ENCODE measurements at regions not wholly inside any gene's neighbourhood (a gene's known extent, or its start where the extent isn't known, plus 50 kb on each side); places are given as distances from the start of the nearest gene placed in this dataset.
A peak's percentile ranks its signal among the peaks of the same experiment; 100 is the strongest.

- no peaks in the 10 kb centered on the region for H3K36me3 ChIP-seq (ENCODE audit: insufficient read depth, low read length)
- no peak overlapping the region for H3K27ac ChIP-seq (ENCODE audit: low read depth, low read length)
- DNase-seq (ENCODE audit: insufficient read length, low spot score, missing footprints): peak; percentile 11
- no peak overlapping the region for H3K4me2 ChIP-seq (ENCODE audit: insufficient read depth, low read length)
- TF ChIP-seq CTCF (IDR thresholded peaks at IDR 0.05; ENCODE audit: extremely low read depth, low read depth, low read length): no peak
- H3K79me2 ChIP-seq (ENCODE audit: insufficient read depth, low read length): no peaks in the 10 kb centered on the region
- H3K27me3 ChIP-seq (ENCODE audit: insufficient read depth, low read length): no peaks in the 10 kb centered on the region
- H3K4me1 ChIP-seq (ENCODE audit: insufficient read depth, low read length): no peaks in the 10 kb centered on the region
- no peak overlapping the region for H3K4me3 ChIP-seq (ENCODE audit: insufficient read depth, low read length)
- H3K9me3 ChIP-seq (ENCODE audit: low read depth, low read length): no peaks in the 10 kb centered on the region
- no peak overlapping the region for H2AFZ ChIP-seq (ENCODE audit: low read length)
- no peaks in the 10 kb centered on the region for H4K20me1 ChIP-seq (ENCODE audit: insufficient read depth, low read length)
Measured at GRCh38 chr4:56211202-56211601, 176.1 kb downstream of the AASDH start.

- Histone ChIP-seq H3K36me3 (ENCODE audit: insufficient read depth, low read length) (no peaks in the 10 kb centered on the region), H4K20me1 (ENCODE audit: insufficient read depth, low read length) (no peaks in the 10 kb centered on the region), H2AFZ (ENCODE audit: low read length) (no peak overlapping the region), H3K4me1 (ENCODE audit: insufficient read depth, low read length) (no peaks in the 10 kb centered on the region), H3K4me3 (ENCODE audit: insufficient read depth, low read length) (no peak overlapping the region), H3K27ac (ENCODE audit: low read depth, low read length) (no peak overlapping the region), H3K79me2 (ENCODE audit: insufficient read depth, low read length) (no peaks in the 10 kb centered on the region), H3K27me3 (ENCODE audit: insufficient read depth, low read length) (no peaks in the 10 kb centered on the region), H3K9me3 (ENCODE audit: low read depth, low read length) (no peaks in the 10 kb centered on the region), H3K4me2 (ENCODE audit: insufficient read depth, low read length) (no peak overlapping the region)
- no peak for TF ChIP-seq CTCF (IDR thresholded peaks at IDR 0.05; ENCODE audit: extremely low read depth, low read depth, low read length)
- DNase-seq (ENCODE audit: insufficient read length, low spot score, missing footprints): no peak
Measured at GRCh38 chr4:56210397-56210796, 176.9 kb downstream of the AASDH start.

GRCh38 chr4:56209767-56210166 lies 177.5 kb downstream of the AASDH start:
- Histone ChIP-seq H3K4me2 (ENCODE audit: insufficient read depth, low read length) (no peak overlapping the region), H4K20me1 (ENCODE audit: insufficient read depth, low read length) (no peaks in the 10 kb centered on the region), H3K27me3 (ENCODE audit: insufficient read depth, low read length) (no peaks in the 10 kb centered on the region), H2AFZ (ENCODE audit: low read length) (no peak overlapping the region), H3K27ac (ENCODE audit: low read depth, low read length) (no peak overlapping the region), H3K79me2 (ENCODE audit: insufficient read depth, low read length) (no peaks in the 10 kb centered on the region), H3K4me1 (ENCODE audit: insufficient read depth, low read length) (no peaks in the 10 kb centered on the region), H3K36me3 (ENCODE audit: insufficient read depth, low read length) (no peaks in the 10 kb centered on the region), H3K9me3 (ENCODE audit: low read depth, low read length) (no peaks in the 10 kb centered on the region), H3K4me3 (ENCODE audit: insufficient read depth, low read length) (no peak overlapping the region)
- no peak for TF ChIP-seq CTCF (IDR thresholded peaks at IDR 0.05; ENCODE audit: extremely low read depth, low read depth, low read length)
- no peak for DNase-seq (ENCODE audit: insufficient read length, low spot score, missing footprints)

GRCh38 chr4:56208103-56208502 lies 179.2 kb downstream of the AASDH start:
- Histone ChIP-seq H3K4me1 (ENCODE audit: insufficient read depth, low read length) (no peaks in the 10 kb centered on the region), H3K9me3 (ENCODE audit: low read depth, low read length) (no peaks in the 10 kb centered on the region), H3K36me3 (ENCODE audit: insufficient read depth, low read length) (no peaks in the 10 kb centered on the region), H3K4me3 (ENCODE audit: insufficient read depth, low read length) (no peak overlapping the region), H2AFZ (ENCODE audit: low read length) (no peak overlapping the region), H3K27ac (ENCODE audit: low read depth, low read length) (no peak overlapping the region), H3K27me3 (ENCODE audit: insufficient read depth, low read length) (no peaks in the 10 kb centered on the region), H3K79me2 (ENCODE audit: insufficient read depth, low read length) (no peaks in the 10 kb centered on the region), H4K20me1 (ENCODE audit: insufficient read depth, low read length) (no peaks in the 10 kb centered on the region), H3K4me2 (ENCODE audit: insufficient read depth, low read length) (no peak overlapping the region)
- no peak for TF ChIP-seq CTCF (IDR thresholded peaks at IDR 0.05; ENCODE audit: extremely low read depth, low read depth, low read length)
- no peak for DNase-seq (ENCODE audit: insufficient read length, low spot score, missing footprints)
